ENCODE measurements at regions not wholly inside any gene's neighbourhood (a gene's known extent, or its start where the extent isn't known, plus 50 kb on each side); places are given as distances from the start of the nearest gene placed in this dataset.
"Not testable (repeated sequence)": the region's sequence is repeated elsewhere in the genome, so short reads cannot be mapped to it uniquely, and the experiment has no call there.

DNA sequence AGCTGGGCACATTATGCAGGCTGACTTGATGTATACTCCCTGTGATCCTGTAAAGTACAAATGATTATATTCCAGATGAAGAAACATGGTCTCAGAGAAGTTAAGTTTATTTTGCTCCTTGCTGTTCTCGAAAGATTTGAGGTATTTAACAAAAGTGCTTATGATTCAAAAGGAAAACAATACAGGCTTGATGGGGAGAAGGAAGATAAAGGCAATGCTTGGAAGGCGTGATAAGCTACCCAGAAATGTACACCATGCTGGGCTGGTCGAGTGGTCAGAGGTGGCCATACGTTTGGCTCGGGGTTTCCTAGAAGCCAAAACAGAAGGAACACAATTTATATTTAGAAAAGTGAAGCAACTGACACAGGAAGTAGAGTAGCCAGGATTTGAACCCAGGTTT is 201.0 kb downstream of the KTN1 start:
- H3K36me3 Mint-ChIP-seq (ENCODE audit: low read depth) = no peaks in the 10 kb centered on the region
- H3K9me3 Mint-ChIP-seq = peaks cover 5% of the 10 kb centered on the region
- no peak for DNase-seq (ENCODE audit: low read depth, low spot score)
- TF ChIP-seq, protein P1, sequence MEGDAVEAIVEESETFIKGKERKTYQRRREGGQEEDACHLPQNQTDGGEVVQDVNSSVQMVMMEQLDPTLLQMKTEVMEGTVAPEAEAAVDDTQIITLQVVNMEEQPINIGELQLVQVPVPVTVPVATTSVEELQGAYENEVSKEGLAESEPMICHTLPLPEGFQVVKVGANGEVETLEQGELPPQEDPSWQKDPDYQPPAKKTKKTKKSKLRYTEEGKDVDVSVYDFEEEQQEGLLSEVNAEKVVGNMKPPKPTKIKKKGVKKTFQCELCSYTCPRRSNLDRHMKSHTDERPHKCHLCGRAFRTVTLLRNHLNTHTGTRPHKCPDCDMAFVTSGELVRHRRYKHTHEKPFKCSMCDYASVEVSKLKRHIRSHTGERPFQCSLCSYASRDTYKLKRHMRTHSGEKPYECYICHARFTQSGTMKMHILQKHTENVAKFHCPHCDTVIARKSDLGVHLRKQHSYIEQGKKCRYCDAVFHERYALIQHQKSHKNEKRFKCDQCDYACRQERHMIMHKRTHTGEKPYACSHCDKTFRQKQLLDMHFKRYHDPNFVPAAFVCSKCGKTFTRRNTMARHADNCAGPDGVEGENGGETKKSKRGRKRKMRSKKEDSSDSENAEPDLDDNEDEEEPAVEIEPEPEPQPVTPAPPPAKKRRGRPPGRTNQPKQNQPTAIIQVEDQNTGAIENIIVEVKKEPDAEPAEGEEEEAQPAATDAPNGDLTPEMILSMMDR (conservative IDR thresholded peaks at IDR 0.05) = no peak
- H3K4me1 Mint-ChIP-seq = no peaks in the 10 kb centered on the region
- no peak overlapping the region for H3K27ac Mint-ChIP-seq (ENCODE audit: unreplicated experiment)
- no peaks in the 10 kb centered on the region for H3K27me3 Mint-ChIP-seq (ENCODE audit: low read depth)
- no peak overlapping the region for H3K4me3 Mint-ChIP-seq

DNA sequence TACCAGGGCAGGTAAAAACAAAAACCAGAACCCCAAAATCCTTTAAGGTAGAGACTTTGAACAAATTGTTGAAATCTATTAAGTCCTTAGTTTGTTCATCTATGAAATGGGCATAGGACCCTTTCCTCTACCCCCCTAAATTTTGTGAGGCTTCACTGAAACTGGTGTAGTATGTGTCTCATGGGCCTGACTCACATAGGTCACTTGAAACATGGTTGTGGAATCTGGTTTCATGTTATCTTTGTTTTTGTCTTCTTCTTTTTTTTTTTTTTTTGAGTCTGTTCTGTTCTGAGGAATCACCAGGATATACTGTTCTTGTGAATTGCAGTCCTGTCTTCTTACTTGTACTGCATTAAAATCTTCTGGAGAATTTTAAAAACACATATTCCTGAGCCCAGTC is 202.2 kb downstream of the KTN1 start:
- no peak for DNase-seq (ENCODE audit: low read depth, low spot score)
- Mint-ChIP-seq H3K27ac (ENCODE audit: unreplicated experiment) (no peak overlapping the region), H3K9me3 (peaks cover 6% of the 10 kb centered on the region), H3K4me3 (no peak overlapping the region), H3K27me3 (ENCODE audit: low read depth) (no peaks in the 10 kb centered on the region), H3K36me3 (ENCODE audit: low read depth) (no peaks in the 10 kb centered on the region), H3K4me1 (no peaks in the 10 kb centered on the region)
- TF ChIP-seq, protein P1 (conservative IDR thresholded peaks at IDR 0.05) = no peak

DNA sequence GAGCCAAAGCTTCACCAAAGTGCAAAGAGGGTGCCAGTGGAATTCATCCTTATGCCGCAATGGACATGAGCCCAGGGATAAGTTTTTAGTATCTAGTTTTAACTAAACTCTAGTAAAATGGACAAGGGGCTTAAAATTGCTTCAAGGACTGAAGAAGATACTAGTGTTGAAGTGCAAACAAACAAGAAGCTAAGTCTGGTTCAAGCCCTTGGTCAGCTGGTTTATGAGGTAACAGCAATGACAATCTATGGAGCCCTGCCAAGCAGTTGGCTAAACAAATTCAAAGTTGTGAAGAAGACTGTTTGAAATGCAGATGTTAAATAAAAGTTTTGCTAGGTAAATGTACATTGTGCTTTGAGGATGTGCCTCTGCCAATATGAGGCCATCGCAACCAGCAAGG is 209.4 kb downstream of the KTN1 start:
- Mint-ChIP-seq H3K27me3 (ENCODE audit: low read depth) (no peaks in the 10 kb centered on the region), H3K4me3 (no peak overlapping the region), H3K36me3 (ENCODE audit: low read depth) (no peaks in the 10 kb centered on the region), H3K9me3 (peaks cover 4% of the 10 kb centered on the region), H3K27ac (ENCODE audit: unreplicated experiment) (no peak overlapping the region), H3K4me1 (no peaks in the 10 kb centered on the region)
- TF ChIP-seq, protein P1 (conservative IDR thresholded peaks at IDR 0.05) = no peak
- DNase-seq (ENCODE audit: low read depth, low spot score) = no peak

DNA sequence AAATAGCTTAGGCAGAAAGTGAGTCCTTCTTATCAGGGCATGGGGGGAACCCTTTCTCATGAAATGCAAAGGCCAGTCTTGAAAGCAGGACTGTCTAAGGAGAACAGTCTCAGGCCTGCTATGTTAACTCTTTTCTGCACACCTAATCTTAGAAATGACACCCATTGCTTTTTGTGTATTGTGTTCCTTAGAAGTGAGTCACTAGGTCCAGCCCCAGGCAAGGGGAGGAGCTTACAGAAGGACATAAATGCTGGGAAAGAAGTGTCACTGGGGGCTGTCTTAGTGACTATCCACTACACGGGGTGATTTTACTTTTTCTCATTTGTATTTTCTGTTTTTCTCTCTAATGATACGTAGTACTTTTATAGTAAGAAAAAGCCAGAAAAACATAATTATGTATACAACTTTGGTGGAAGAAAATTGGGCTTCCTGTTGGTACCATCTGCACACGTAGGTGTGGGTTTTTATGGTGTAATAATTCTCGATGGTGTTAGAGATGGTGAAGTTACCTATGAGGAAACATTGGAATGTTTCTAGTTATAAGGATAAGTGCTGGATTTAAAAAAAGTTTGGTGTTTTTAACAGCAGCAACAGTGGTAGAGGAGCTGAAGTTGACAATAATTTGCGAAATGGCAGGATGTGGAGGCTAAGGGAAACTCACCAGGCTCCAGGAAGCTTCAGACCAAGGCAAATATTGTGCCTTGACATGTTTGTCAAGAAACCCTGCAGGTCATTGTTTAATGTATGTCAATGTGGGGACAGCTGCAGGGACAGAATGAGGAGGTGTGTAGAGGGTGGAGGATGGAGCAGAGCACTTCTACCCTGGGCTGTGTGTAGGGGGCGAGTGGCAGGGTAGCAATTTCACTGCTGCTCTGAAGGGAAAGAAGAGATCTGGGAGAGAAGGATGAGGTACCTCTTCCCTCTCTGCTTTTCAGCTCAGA is 214.9 kb downstream of the KTN1 start:
- Mint-ChIP-seq H3K27ac (ENCODE audit: unreplicated experiment) (no peak overlapping the region), H3K9me3 (no peaks in the 10 kb centered on the region), H3K4me1 (no peaks in the 10 kb centered on the region), H3K36me3 (ENCODE audit: low read depth) (no peaks in the 10 kb centered on the region), H3K4me3 (no peak overlapping the region), H3K27me3 (ENCODE audit: low read depth) (no peaks in the 10 kb centered on the region)
- no peak for DNase-seq (ENCODE audit: low read depth, low spot score)
- TF ChIP-seq, protein P1 (conservative IDR thresholded peaks at IDR 0.05) = no peak

DNA sequence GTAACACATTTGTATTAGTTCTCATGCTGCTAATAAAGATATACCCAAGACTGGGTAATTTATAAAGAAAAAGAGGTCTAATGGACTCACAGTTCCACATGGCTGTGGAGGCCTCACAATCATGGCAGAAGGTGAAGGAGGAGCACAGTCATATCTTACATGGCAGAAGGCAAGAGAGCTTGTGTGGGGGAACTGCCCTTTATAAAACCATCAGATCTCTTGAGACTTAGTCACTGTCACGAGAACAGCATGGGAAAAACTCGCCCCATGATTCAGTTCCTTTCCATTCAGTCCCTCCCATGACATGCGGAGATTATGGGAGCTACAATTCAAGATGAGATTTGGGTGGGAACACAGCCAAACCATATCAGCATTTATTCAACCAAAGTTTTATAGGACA is 216.5 kb downstream of the KTN1 start:
- not testable (repeated sequence) for H3K27me3 Mint-ChIP-seq (ENCODE audit: low read depth); H3K36me3 Mint-ChIP-seq (ENCODE audit: low read depth); H3K4me1 Mint-ChIP-seq; H3K9me3 Mint-ChIP-seq; DNase-seq (ENCODE audit: low read depth, low spot score); H3K4me3 Mint-ChIP-seq
- H3K27ac Mint-ChIP-seq (ENCODE audit: unreplicated experiment) = peak overlapping the region; percentile 36

DNA sequence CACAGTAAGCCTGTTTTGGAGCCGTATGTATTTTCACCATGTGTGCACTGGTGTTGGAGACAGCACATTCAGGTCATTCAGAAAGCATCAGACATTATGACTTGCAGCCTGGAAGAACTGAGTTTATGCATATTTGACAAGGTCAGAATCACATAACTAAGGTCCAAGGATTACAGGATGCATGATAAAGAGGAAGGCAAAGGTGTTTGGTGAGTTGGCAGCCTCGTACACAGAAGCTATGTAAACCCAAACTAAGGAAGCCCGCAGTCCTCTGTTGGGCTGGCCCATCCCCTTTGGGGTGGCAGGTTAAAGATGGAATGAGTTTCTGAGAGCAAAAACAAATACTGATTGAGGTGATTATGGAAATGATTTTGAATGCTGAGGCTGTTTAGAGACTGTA is 218.4 kb downstream of the KTN1 start:
- Mint-ChIP-seq H3K9me3 (no peaks in the 10 kb centered on the region), H3K4me1 (no peaks in the 10 kb centered on the region), H3K27ac (ENCODE audit: unreplicated experiment) (no peak overlapping the region), H3K36me3 (ENCODE audit: low read depth) (peaks cover 5% of the 10 kb centered on the region), H3K4me3 (no peak overlapping the region), H3K27me3 (ENCODE audit: low read depth) (no peaks in the 10 kb centered on the region)
- DNase-seq (ENCODE audit: low read depth, low spot score) = no peak
- TF ChIP-seq, protein P1 (conservative IDR thresholded peaks at IDR 0.05) = no peak
